WTC11 (cell line): ENCODE measurements at regions not wholly inside any gene's neighbourhood (a gene's known extent, or its start where the extent isn't known, plus 50 kb on each side); places are given as distances from the start of the nearest gene placed in this dataset.

Experiments used
- NR3C1 ChIP-seq: sonication (generic); formaldehyde crosslinking; conservative IDR thresholded peaks from 2 replicates; pipeline ENCODE4 v1.8.1; 2023; ENCODE audit warnings: low read depth, mild to moderate bottlenecking, missing genetic modification reagents
- ZNF232 ChIP-seq: sonication (generic); formaldehyde crosslinking; IDR thresholded peaks from 2 replicates; pipeline ENCODE4 v1.8.0; 2022; ENCODE audit warnings: mild to moderate bottlenecking, missing genetic modification reagents
- TF ChIP-seq, protein P1 (sequence below): fragments of 200-600 bp; IDR thresholded peaks from 2 replicates; pipeline ENCODE4 v1.8.0; 2022; ENCODE audit warnings: antibody characterized with exemption
- TF ChIP-seq, protein P2 (sequence below): sonication (generic); formaldehyde crosslinking; IDR thresholded peaks from 2 replicates; pipeline ENCODE4 v1.8.0; 2022; ENCODE audit warnings: mild to moderate bottlenecking, missing genetic modification reagents
- TF ChIP-seq, protein P3 (sequence below): sonication (generic); formaldehyde crosslinking; IDR thresholded peaks from 2 replicates; pipeline ENCODE4 v1.8.1; 2022; ENCODE audit warnings: mild to moderate bottlenecking, missing genetic modification reagents, moderate library complexity, borderline replicate concordance
- TF ChIP-seq, protein P4 (sequence below): sonication (generic); formaldehyde crosslinking; IDR thresholded peaks from 2 replicates; pipeline ENCODE4 v1.8.1; 2023; ENCODE audit warnings: mild to moderate bottlenecking, missing genetic modification reagents

DNA sequence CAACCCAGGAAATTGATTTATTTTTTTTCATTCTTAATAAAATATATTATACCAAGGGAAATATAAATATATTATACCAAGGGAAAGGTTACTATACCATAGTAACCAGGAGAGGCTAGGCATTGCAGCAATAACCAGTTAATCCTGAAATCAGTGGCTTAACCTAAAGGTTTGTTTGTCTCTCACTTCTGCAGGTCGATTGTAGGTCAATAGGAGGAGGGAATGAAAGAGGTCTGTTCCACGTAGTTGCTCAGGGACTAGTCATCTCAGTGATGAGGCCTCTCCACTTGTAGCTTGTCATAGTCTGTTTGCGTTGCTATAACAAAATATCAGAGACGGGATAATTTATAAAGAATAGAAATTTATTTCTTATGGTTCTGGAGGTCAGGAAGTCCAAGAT is 168.0 kb downstream of the GJA1 start:
- TF ChIP-seq, protein P1, sequence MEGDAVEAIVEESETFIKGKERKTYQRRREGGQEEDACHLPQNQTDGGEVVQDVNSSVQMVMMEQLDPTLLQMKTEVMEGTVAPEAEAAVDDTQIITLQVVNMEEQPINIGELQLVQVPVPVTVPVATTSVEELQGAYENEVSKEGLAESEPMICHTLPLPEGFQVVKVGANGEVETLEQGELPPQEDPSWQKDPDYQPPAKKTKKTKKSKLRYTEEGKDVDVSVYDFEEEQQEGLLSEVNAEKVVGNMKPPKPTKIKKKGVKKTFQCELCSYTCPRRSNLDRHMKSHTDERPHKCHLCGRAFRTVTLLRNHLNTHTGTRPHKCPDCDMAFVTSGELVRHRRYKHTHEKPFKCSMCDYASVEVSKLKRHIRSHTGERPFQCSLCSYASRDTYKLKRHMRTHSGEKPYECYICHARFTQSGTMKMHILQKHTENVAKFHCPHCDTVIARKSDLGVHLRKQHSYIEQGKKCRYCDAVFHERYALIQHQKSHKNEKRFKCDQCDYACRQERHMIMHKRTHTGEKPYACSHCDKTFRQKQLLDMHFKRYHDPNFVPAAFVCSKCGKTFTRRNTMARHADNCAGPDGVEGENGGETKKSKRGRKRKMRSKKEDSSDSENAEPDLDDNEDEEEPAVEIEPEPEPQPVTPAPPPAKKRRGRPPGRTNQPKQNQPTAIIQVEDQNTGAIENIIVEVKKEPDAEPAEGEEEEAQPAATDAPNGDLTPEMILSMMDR: no peak
- TF ChIP-seq, protein P2, sequence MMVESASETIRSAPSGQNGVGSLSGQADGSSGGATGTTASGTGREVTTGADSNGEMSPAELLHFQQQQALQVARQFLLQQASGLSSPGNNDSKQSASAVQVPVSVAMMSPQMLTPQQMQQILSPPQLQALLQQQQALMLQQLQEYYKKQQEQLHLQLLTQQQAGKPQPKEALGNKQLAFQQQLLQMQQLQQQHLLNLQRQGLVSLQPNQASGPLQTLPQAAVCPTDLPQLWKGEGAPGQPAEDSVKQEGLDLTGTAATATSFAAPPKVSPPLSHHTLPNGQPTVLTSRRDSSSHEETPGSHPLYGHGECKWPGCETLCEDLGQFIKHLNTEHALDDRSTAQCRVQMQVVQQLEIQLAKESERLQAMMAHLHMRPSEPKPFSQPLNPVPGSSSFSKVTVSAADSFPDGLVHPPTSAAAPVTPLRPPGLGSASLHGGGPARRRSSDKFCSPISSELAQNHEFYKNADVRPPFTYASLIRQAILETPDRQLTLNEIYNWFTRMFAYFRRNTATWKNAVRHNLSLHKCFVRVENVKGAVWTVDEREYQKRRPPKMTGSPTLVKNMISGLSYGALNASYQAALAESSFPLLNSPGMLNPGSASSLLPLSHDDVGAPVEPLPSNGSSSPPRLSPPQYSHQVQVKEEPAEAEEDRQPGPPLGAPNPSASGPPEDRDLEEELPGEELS (CRISPR knock-in tag): no peak
- TF ChIP-seq ZNF232 (CRISPR knock-in tag): no peak
- TF ChIP-seq, protein P3, sequence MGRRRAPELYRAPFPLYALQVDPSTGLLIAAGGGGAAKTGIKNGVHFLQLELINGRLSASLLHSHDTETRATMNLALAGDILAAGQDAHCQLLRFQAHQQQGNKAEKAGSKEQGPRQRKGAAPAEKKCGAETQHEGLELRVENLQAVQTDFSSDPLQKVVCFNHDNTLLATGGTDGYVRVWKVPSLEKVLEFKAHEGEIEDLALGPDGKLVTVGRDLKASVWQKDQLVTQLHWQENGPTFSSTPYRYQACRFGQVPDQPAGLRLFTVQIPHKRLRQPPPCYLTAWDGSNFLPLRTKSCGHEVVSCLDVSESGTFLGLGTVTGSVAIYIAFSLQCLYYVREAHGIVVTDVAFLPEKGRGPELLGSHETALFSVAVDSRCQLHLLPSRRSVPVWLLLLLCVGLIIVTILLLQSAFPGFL (CRISPR knock-in tag): no peak
- TF ChIP-seq NR3C1: no peak
- TF ChIP-seq, protein P4, sequence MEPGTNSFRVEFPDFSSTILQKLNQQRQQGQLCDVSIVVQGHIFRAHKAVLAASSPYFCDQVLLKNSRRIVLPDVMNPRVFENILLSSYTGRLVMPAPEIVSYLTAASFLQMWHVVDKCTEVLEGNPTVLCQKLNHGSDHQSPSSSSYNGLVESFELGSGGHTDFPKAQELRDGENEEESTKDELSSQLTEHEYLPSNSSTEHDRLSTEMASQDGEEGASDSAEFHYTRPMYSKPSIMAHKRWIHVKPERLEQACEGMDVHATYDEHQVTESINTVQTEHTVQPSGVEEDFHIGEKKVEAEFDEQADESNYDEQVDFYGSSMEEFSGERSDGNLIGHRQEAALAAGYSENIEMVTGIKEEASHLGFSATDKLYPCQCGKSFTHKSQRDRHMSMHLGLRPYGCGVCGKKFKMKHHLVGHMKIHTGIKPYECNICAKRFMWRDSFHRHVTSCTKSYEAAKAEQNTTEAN (CRISPR knock-in tag): no peak
